Naive thymus-derived CD8-positive, alpha-beta T cell (primary cell): ENCODE measurements at regions not wholly inside any gene's neighbourhood (a gene's known extent, or its start where the extent isn't known, plus 50 kb on each side); places are given as distances from the start of the nearest gene placed in this dataset.

ENCODE experiments used
- ATAC-seq, 2 donors: fragments of 150-1000 bp; cut with Tn5 transposase in 1 of 2; sonication (Bioruptor Pico), chemical (Tn5 transposase) in 1 of 2; 1 replicate in 1 of 2; 2 replicates in 1 of 2; pipeline ENCODE4 v1.10.0; 2021; ENCODE audit warnings: mild to moderate bottlenecking in 2 of 2, moderate library complexity in 2 of 2
- POLR2A ChIA-PET: fragments of 350-600 bp; sonication (Branson Sonifier 250); formaldehyde crosslinking; loops from one replicate; lab custom pipeline; 2021; ENCODE audit warnings: antibody characterized with exemption; lab: Charles Lee
- DNase-seq, 10 donors: peaks; one replicate each; pipeline versions ENCODE4 v3.0.0 to v3.0.0-alpha.2; 2020 to 2022
- H3K27ac Mint-ChIP-seq, 10 donors: one replicate each; pipeline ENCODE4 v1.8.0; 2020 to 2022; ENCODE audit warnings: mild to moderate bottlenecking in 10 of 10, mixed read lengths in 10 of 10, moderate library complexity in 4 of 10, inconsistent platforms in 1 of 10
- H3K27me3 Mint-ChIP-seq, 5 donors: one replicate each; pipeline ENCODE4 v1.8.0; 2021 to 2022; ENCODE audit warnings: mixed read lengths in 5 of 5
- H3K36me3 Mint-ChIP-seq, 3 donors: one replicate each; pipeline ENCODE4 v1.8.0; 2020 to 2022; ENCODE audit warnings: mixed read lengths in 3 of 3, mild to moderate bottlenecking in 2 of 3, inconsistent platforms in 1 of 3
- H3K4me1 Mint-ChIP-seq, 4 donors: one replicate each; pipeline ENCODE4 v1.8.0; 2021 to 2022; ENCODE audit warnings: mixed read lengths in 4 of 4
- H3K4me3 Mint-ChIP-seq, 10 donors: one replicate each; pipeline ENCODE4 v1.8.0; 2020 to 2022; ENCODE audit warnings: mild to moderate bottlenecking in 10 of 10, mixed read lengths in 10 of 10, moderate library complexity in 6 of 10, inconsistent platforms in 1 of 10
- H3K9me3 Mint-ChIP-seq, 9 donors: one replicate each; pipeline ENCODE4 v1.8.0; 2020 to 2022; ENCODE audit warnings: mixed read lengths in 9 of 9, mild to moderate bottlenecking in 3 of 9, inconsistent platforms in 1 of 9, moderate library complexity in 1 of 9

GRCh38 chr2:145157036-145157675 is 637.2 kb upstream of the ZEB2 start:
- H3K27ac Mint-ChIP-seq = no peak overlapping the region
- H3K36me3 Mint-ChIP-seq = peaks cover 0 to 4% (median 0%) of the 10 kb centered on the region in 3 donors
- POLR2A ChIA-PET = no interaction called here
- DNase-seq = no peak
- no peak for ATAC-seq
- H3K4me3 Mint-ChIP-seq = no peak overlapping the region
- H3K27me3 Mint-ChIP-seq = peaks cover 0 to 5% (median 0%) of the 10 kb centered on the region in 5 donors
- peaks cover 0 to 27% (median 5%) of the 10 kb centered on the region in 9 donors for H3K9me3 Mint-ChIP-seq
- no peaks in the 10 kb centered on the region for H3K4me1 Mint-ChIP-seq

GRCh38 chr2:145156199-145156598 is 636.3 kb upstream of the ZEB2 start:
- no peak overlapping the region for H3K4me3 Mint-ChIP-seq
- POLR2A ChIA-PET = no interaction called here
- DNase-seq = no peak
- peaks cover 0 to 9% (median 0%) of the 10 kb centered on the region in 5 donors for H3K27me3 Mint-ChIP-seq
- H3K4me1 Mint-ChIP-seq = no peaks in the 10 kb centered on the region
- ATAC-seq = no peak
- no peak overlapping the region for H3K27ac Mint-ChIP-seq
- peaks cover 0 to 4% (median 0%) of the 10 kb centered on the region in 3 donors for H3K36me3 Mint-ChIP-seq
- H3K9me3 Mint-ChIP-seq = peaks cover 0 to 28% (median 6%) of the 10 kb centered on the region in 9 donors

DNA sequence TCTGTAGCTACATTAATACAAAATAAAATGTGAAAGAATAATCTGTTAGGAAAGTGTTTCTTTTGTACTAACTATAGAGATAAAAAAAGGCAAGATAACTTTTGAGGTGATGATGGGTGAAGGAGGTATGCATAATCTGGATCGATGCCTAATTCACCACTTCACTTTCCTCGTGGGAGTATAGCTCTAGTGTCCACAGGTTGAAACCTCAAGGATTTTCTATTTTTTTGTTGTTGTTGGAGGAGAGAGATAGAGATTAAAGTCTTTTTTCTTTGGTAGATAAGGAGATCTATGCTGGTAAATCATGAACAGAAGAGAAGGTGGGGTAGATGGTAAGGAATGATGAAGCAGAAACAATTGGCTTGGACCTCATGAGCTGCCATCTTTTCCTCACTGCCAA is 635.3 kb upstream of the ZEB2 start:
- Mint-ChIP-seq H3K27me3 (peaks cover 0 to 11% (median 0%) of the 10 kb centered on the region in 5 donors), H3K36me3 (peaks cover 0 to 4% (median 0%) of the 10 kb centered on the region in 3 donors)

GRCh38 chr2:145154731-145155130 is 634.8 kb upstream of the ZEB2 start:
- H3K27ac Mint-ChIP-seq = no peak overlapping the region
- POLR2A ChIA-PET = no interaction called here
- ATAC-seq (no peak), DNase-seq (no peak)
- peaks cover 0 to 8% (median 0%) of the 10 kb centered on the region in 5 donors for H3K27me3 Mint-ChIP-seq
- H3K4me1 Mint-ChIP-seq = no peaks in the 10 kb centered on the region
- H3K4me3 Mint-ChIP-seq = no peak overlapping the region
- peaks cover 0 to 4% (median 0%) of the 10 kb centered on the region in 3 donors for H3K36me3 Mint-ChIP-seq
- H3K9me3 Mint-ChIP-seq = peaks cover 0 to 25% (median 8%) of the 10 kb centered on the region in 9 donors

More for the DNA sequence above, 635.3 kb upstream of the ZEB2 start:
- ATAC-seq = no peak
- Mint-ChIP-seq H3K9me3 (peaks cover 0 to 25% (median 8%) of the 10 kb centered on the region in 9 donors), H3K27ac (no peak overlapping the region), H3K4me3 (no peak overlapping the region), H3K4me1 (no peaks in the 10 kb centered on the region)
- DNase-seq = no peak
- POLR2A ChIA-PET = no interaction called here

DNA sequence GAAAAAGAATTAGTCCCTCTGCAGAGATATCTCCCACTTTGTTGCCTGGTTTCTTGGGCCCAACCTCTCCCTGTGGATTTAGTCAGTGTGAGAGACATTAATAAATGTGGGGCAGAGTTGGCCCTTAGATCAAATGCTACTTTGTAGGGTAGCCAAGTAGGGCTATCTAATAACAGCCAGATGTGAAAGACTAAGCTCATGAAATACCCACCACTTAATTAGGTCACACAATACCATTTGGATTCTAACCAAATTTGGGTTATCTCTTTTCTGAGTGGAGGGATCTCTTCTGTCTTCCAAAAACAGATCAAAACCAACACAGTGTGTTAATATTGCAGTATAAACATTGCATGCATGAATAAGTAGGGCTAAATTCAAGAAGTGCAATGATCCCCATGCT is 626.8 kb upstream of the ZEB2 start:
- Mint-ChIP-seq H3K27ac (no peak overlapping the region), H3K36me3 (no peaks in the 10 kb centered on the region), H3K27me3 (peaks cover 0 to 5% (median 0%) of the 10 kb centered on the region in 5 donors), H3K9me3 (peaks cover 0 to 6% (median 0%) of the 10 kb centered on the region in 9 donors), H3K4me1 (no peaks in the 10 kb centered on the region), H3K4me3 (no peak overlapping the region)
- ATAC-seq (no peak), DNase-seq (no peak)
- POLR2A ChIA-PET = no interaction called here

GRCh38 chr2:145144131-145144728 is 624.3 kb upstream of the ZEB2 start:
- no peak overlapping the region for H3K27ac Mint-ChIP-seq
- H3K27me3 Mint-ChIP-seq = peaks cover 0 to 2% (median 0%) of the 10 kb centered on the region in 5 donors
- no peak for ATAC-seq
- H3K4me1 Mint-ChIP-seq = no peaks in the 10 kb centered on the region
- POLR2A ChIA-PET = no interaction called here
- peaks cover 0 to 2% (median 0%) of the 10 kb centered on the region in 9 donors for H3K9me3 Mint-ChIP-seq
- no peak overlapping the region for H3K4me3 Mint-ChIP-seq
- no peak for DNase-seq
- no peaks in the 10 kb centered on the region for H3K36me3 Mint-ChIP-seq

- Mint-ChIP-seq H3K36me3 (no peaks in the 10 kb centered on the region), H3K4me1 (no peaks in the 10 kb centered on the region), H3K9me3 (peaks cover 0 to 2% (median 0%) of the 10 kb centered on the region in 9 donors), H3K27ac (no peak overlapping the region), H3K4me3 (no peak overlapping the region), H3K27me3 (peaks cover 0 to 3% (median 0%) of the 10 kb centered on the region in 5 donors)
- DNase-seq (no peak), ATAC-seq (no peak)
- POLR2A ChIA-PET = no interaction called here
Observed at GRCh38 chr2:145141981-145142380, 622.1 kb upstream of the ZEB2 start.

DNA sequence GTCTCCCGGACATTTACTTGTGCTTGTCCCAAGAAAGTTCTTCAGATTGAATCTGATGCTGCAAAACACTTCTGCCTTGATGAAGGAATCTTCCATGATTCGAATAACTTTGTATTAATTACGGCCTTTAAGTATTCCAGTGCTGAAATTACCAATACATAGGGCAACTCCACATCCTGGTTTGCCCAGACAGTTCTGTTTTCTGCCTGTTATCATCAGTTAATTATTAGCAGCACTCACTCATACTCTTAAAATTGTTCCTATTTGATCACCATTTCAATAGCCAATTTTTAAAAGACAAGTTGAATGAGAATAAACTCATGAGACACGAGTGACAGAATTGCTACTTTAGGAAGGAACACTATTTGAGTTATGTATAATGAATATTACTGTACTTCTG is 620.7 kb upstream of the ZEB2 start:
- no peaks in the 10 kb centered on the region for H3K36me3 Mint-ChIP-seq
- peaks cover 0 to 3% (median 0%) of the 10 kb centered on the region in 5 donors for H3K27me3 Mint-ChIP-seq
- H3K9me3 Mint-ChIP-seq = peaks cover 0 to 2% (median 0%) of the 10 kb centered on the region in 9 donors
- H3K4me3 Mint-ChIP-seq = no peak overlapping the region
- no peak for ATAC-seq
- H3K27ac Mint-ChIP-seq = no peak overlapping the region
- no peaks in the 10 kb centered on the region for H3K4me1 Mint-ChIP-seq
- no peak for DNase-seq
- POLR2A ChIA-PET = no interaction called here

GRCh38 chr2:145138626-145139025 is 618.7 kb upstream of the ZEB2 start:
- no peak overlapping the region for H3K27ac Mint-ChIP-seq
- DNase-seq = no peak

GRCh38 chr2:145137901-145138300 is 618.0 kb upstream of the ZEB2 start:
- Mint-ChIP-seq H3K9me3 (no peaks in the 10 kb centered on the region), H3K36me3 (no peaks in the 10 kb centered on the region), H3K4me1 (no peaks in the 10 kb centered on the region), H3K4me3 (no peak overlapping the region), H3K27ac (no peak overlapping the region), H3K27me3 (peaks cover 0 to 3% (median 0%) of the 10 kb centered on the region in 5 donors)
- no peak for DNase-seq
- ATAC-seq = no peak
- POLR2A ChIA-PET = no interaction called here

More at GRCh38 chr2:145138626-145139025, 618.7 kb upstream of the ZEB2 start:
- H3K4me3 Mint-ChIP-seq = no peak overlapping the region
- H3K27me3 Mint-ChIP-seq = peaks cover 0 to 3% (median 0%) of the 10 kb centered on the region in 5 donors
- H3K9me3 Mint-ChIP-seq = no peaks in the 10 kb centered on the region
- POLR2A ChIA-PET = no interaction called here
- ATAC-seq = no peak
- no peaks in the 10 kb centered on the region for H3K4me1 Mint-ChIP-seq
- no peaks in the 10 kb centered on the region for H3K36me3 Mint-ChIP-seq

- Mint-ChIP-seq H3K4me3 (no peak overlapping the region), H3K36me3 (no peaks in the 10 kb centered on the region), H3K27ac (no peak overlapping the region), H3K27me3 (peaks cover 0 to 3% (median 0%) of the 10 kb centered on the region in 5 donors), H3K4me1 (no peaks in the 10 kb centered on the region), H3K9me3 (no peaks in the 10 kb centered on the region)
- POLR2A ChIA-PET = no interaction called here
- DNase-seq = no peak
- no peak for ATAC-seq
Observed at GRCh38 chr2:145137211-145137610, 617.3 kb upstream of the ZEB2 start.

- POLR2A ChIA-PET = no interaction called here
- no peaks in the 10 kb centered on the region for H3K4me1 Mint-ChIP-seq
- no peak for ATAC-seq
- H3K9me3 Mint-ChIP-seq = no peaks in the 10 kb centered on the region
- no peak overlapping the region for H3K27ac Mint-ChIP-seq
- no peak overlapping the region for H3K4me3 Mint-ChIP-seq
- H3K27me3 Mint-ChIP-seq = peaks cover 0 to 3% (median 0%) of the 10 kb centered on the region in 5 donors
- H3K36me3 Mint-ChIP-seq = no peaks in the 10 kb centered on the region
- DNase-seq = no peak
Observed at GRCh38 chr2:145136702-145137101, 616.8 kb upstream of the ZEB2 start.

- no peak overlapping the region for H3K27ac Mint-ChIP-seq
- DNase-seq = no peak
- no peak overlapping the region for H3K4me3 Mint-ChIP-seq
- no peaks in the 10 kb centered on the region for H3K36me3 Mint-ChIP-seq
- POLR2A ChIA-PET = no interaction called here
- H3K9me3 Mint-ChIP-seq = peaks cover 0 to 4% (median 0%) of the 10 kb centered on the region in 9 donors
- no peak for ATAC-seq
- H3K4me1 Mint-ChIP-seq = no peaks in the 10 kb centered on the region
- H3K27me3 Mint-ChIP-seq = peaks cover 0 to 4% (median 2%) of the 10 kb centered on the region in 5 donors
Observed at GRCh38 chr2:145126146-145126545, 606.2 kb upstream of the ZEB2 start.
